Pancreas (tissue), 10 donors: ENCODE measurements at regions not wholly inside any gene's neighbourhood (a gene's known extent, or its start where the extent isn't known, plus 50 kb on each side); places are given as distances from the start of the nearest gene placed in this dataset.
A peak's percentile ranks its signal among the peaks of the same experiment; 100 is the strongest.

ENCODE experiments used
- ATAC-seq, 4 donors: fragments of 200-7000 bp; cut with Tn5 transposase; one replicate each; pipeline versions ENCODE4 v1.8.0 to v1.9.1; 2020; ENCODE audit warnings: mild to moderate bottlenecking in 4 of 4, moderate library complexity in 4 of 4
- DNase-seq, 6 donors: peaks; one replicate each; pipeline ENCODE4 v3.0.0-alpha.2; 2020
- FAIRE-seq: peaks from 2 replicates; lab custom pipeline; 2012; peaks lifted over from hg19 to GRCh38; lab: Jason Lieb, UNC
- H3K27ac ChIP-seq, 4 donors: fragments of 200-600 bp; sonication (generic); 1 replicate in 3 of 4; 2 replicates in 1 of 4; pipeline versions ENCODE4 v1.5.0 to v1.8.0; 2020
- H3K27me3 ChIP-seq, 4 donors: fragments of 200-600 bp; one replicate each; pipeline ENCODE4 v1.8.0; 2021
- H3K36me3 ChIP-seq, 3 donors: fragments of 200-600 bp; sonication (generic) in 1 of 3; one replicate each; pipeline versions ENCODE4 v1.5.0 to v1.8.0; 2020 to 2021
- H3K4me1 ChIP-seq, 3 donors: fragments of 200-600 bp; one replicate each; pipeline ENCODE4 v1.8.0; 2021
- H3K4me3 ChIP-seq, 4 donors: fragments of 200-600 bp; sonication (generic) in 2 of 4; one replicate each; pipeline versions ENCODE4 v1.5.0 to v1.8.0; 2020 to 2021
- H3K9me3 ChIP-seq, 4 donors: fragments of 200-600 bp; one replicate each; pipeline ENCODE4 v1.8.0; 2021
- CTCF ChIP-seq, 4 donors: fragments of 200-600 bp; sonication (generic) in 3 of 4; IDR thresholded peaks; one replicate each; pipeline versions ENCODE4 v1.5.0 to v1.8.0; 2021; ENCODE audit warnings: antibody characterized with exemption in 4 of 4
- WGBS, 2 donors: extraction: QIAGEN DNeasy Blood & Tissue Kit; methylation state at CpG; one replicate each; pipeline ENCODE4 v1.1.7; 2013; 5-methylcytosine and 5-hydroxymethylcytosine counted together
- intact Hi-C, 3 donors: fragments of 100-400 bp; cut with DNase I; formaldehyde crosslinking; loops; one replicate each; pipeline versions ENCODE4 v1.11.1 to v1.14.2; 2022
- donor health status: healthy with polysubstance abuse.
- donor health status: DM: no; HTN: no; CAD: no; lungs with moderate emphysema.
- donor health status: DM: no; HTN: no; CAD: no.
- donor health status: control.
- donor health status: control.
- donor health status: Bipolar disorder and iron deficiency.
- donor health status: DM: yes; HTN: yes; CAD: no.
- donor health status: DM: no; HTN: no; CAD: no.
- donor health status: DM: no; HTN: no; CAD: no.
- donor health status: DM: yes; HTN: yes; CAD: no.

GRCh38 chr22:48849963-48850657, 977.6 kb downstream of the BRD1 start:
- intact Hi-C loops, result no loop called here

GRCh38 chr22:48849219-48849912, 978.3 kb downstream of the BRD1 start:
- Histone ChIP-seq H3K4me1 (no peaks in the 10 kb centered on the region), H3K36me3 (no peaks in the 10 kb centered on the region), H3K27ac (no peak overlapping the region), H3K9me3 (no peaks in the 10 kb centered on the region), H3K27me3 (no peaks in the 10 kb centered on the region), H3K4me3 (no peak overlapping the region)
- 32% methylated on average over 8 of the region's 8 CpGs for WGBS, 2 donors
- no peak for ATAC-seq
- no peak for FAIRE-seq
- DNase-seq, result peak in 1 of 6 donors; percentile 30
- intact Hi-C loops, result no loop called here
- TF ChIP-seq CTCF (IDR thresholded peaks at IDR 0.05), result no peak

More at GRCh38 chr22:48849963-48850657, 977.6 kb downstream of the BRD1 start:
- no peak overlapping the region for H3K27ac ChIP-seq
- DNase-seq (no peak), ATAC-seq (no peak), FAIRE-seq (no peak)
- 47 to 58% methylated on average over 10 to 12 of the region's 13 CpGs for WGBS, 2 donors
- H3K4me3 ChIP-seq, result no peak overlapping the region
- no peaks in the 10 kb centered on the region for H3K27me3 ChIP-seq
- no peak for TF ChIP-seq CTCF (IDR thresholded peaks at IDR 0.05)
- H3K4me1 ChIP-seq, result no peaks in the 10 kb centered on the region
- no peaks in the 10 kb centered on the region for H3K36me3 ChIP-seq
- H3K9me3 ChIP-seq, result no peaks in the 10 kb centered on the region

- no peaks in the 10 kb centered on the region for H3K27me3 ChIP-seq
- FAIRE-seq, result no peak
Observed at GRCh38 chr22:48846200-48846599, 981.5 kb downstream of the BRD1 start.

GRCh38 chr22:48845356-48845936, 982.2 kb downstream of the BRD1 start:
- Histone ChIP-seq H3K27me3 (no peaks in the 10 kb centered on the region), H3K36me3 (no peaks in the 10 kb centered on the region), H3K4me1 (no peaks in the 10 kb centered on the region), H3K27ac (no peak overlapping the region), H3K9me3 (no peaks in the 10 kb centered on the region), H3K4me3 (no peak overlapping the region)
- no peak for FAIRE-seq
- ATAC-seq, result no peak
- no peak for TF ChIP-seq CTCF (IDR thresholded peaks at IDR 0.05)
- intact Hi-C loops, result no loop called here
- DNase-seq, result peak in 1 of 6 donors; percentile 41
- 60 to 77% methylated on average over 29 of the region's 29 CpGs for WGBS, 2 donors

More at GRCh38 chr22:48846200-48846599, 981.5 kb downstream of the BRD1 start:
- Histone ChIP-seq H3K9me3 (no peaks in the 10 kb centered on the region), H3K36me3 (no peaks in the 10 kb centered on the region), H3K27ac (no peak overlapping the region), H3K4me1 (no peaks in the 10 kb centered on the region), H3K4me3 (no peak overlapping the region)
- TF ChIP-seq CTCF (IDR thresholded peaks at IDR 0.05), result no peak
- no peak for DNase-seq
- intact Hi-C loops, result no loop called here
- WGBS, 2 donors, result 73 to 86% methylated on average over 5 of the region's 5 CpGs
- ATAC-seq, result no peak
